ENCODE measurements at regions not wholly inside any gene's neighbourhood (a gene's known extent, or its start where the extent isn't known, plus 50 kb on each side); places are given as distances from the start of the nearest gene placed in this dataset.

GRCh38 chr2:89842180-89842908 lies 1150.9 kb downstream of the RPIA start:
- TF ChIP-seq POLR2A (IDR thresholded peaks at IDR 0.05; ENCODE audit: low read length) (no peak), GATA1 (IDR thresholded peaks at IDR 0.05; ENCODE audit: low read depth, low read length) (no peak)
